Activated T-helper 1 cell treated with anti-CD3 and anti-CD28 coated beads, Interleukin-12 subunit alpha, Interleukin-12 subunit beta, Interleukin-2, Interleukin-4 antibody, amounts not matched to agents 30 ng/mL and 10 ng/mL and 1 ng/mL, durations not matched to agents 14 hours and 24 hours and 36 hours (primary cell): ENCODE measurements at regions not wholly inside any gene's neighbourhood (a gene's known extent, or its start where the extent isn't known, plus 50 kb on each side); places are given as distances from the start of the nearest gene placed in this dataset.

Source experiments
- DNase-seq: peaks from one replicate; pipeline ENCODE4 v3.0.0; 2021; ENCODE audit warnings: low spot score
- H3K27ac Mint-ChIP-seq: one replicate; pipeline ENCODE4 v1.8.0; 2021; ENCODE audit warnings: mild to moderate bottlenecking, mixed read lengths
- H3K27me3 Mint-ChIP-seq: one replicate; pipeline ENCODE4 v1.8.0; 2022; ENCODE audit warnings: mild to moderate bottlenecking, moderate library complexity, mixed read lengths; ENCODE audit not compliant: insufficient read depth
- H3K36me3 Mint-ChIP-seq: one replicate; pipeline ENCODE4 v1.8.0; 2021; ENCODE audit warnings: low read depth, mixed read lengths
- H3K4me1 Mint-ChIP-seq: one replicate; pipeline ENCODE4 v1.8.0; 2021; ENCODE audit warnings: low read depth, mixed read lengths
- H3K4me3 Mint-ChIP-seq: one replicate; pipeline ENCODE4 v1.8.0; 2021; ENCODE audit warnings: mild to moderate bottlenecking, moderate library complexity, mixed read lengths
- H3K9me3 Mint-ChIP-seq: one replicate; pipeline ENCODE4 v1.8.0; 2021; ENCODE audit warnings: mixed read lengths
- intact Hi-C: fragments of 100-400 bp; cut with micrococcal nuclease; formaldehyde crosslinking; loops from one replicate; pipeline ENCODE4 v1.15.1; 2024

DNA sequence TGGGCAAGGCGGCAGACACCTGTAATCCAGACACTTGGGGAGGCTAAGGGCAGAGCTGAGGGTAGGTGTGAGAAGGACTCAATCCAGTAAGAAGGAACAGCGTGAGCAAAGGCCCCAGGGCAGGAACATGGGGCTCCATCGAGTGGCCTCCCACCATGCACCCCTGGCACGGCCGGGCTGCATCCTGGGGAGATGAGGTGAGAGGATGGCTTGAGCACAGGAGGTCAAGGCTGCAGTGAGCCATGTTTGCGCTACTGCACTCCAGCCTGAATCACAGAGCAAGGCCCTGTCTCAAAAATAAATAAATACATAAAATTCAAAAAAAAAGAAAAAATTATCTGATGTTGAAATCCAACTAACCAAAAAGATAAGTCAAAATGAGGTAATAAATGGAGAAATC is 58.5 kb downstream of the ARL6IP4 start:
- intact Hi-C loops: no loop called here
- H3K27me3 Mint-ChIP-seq: no peaks in the 10 kb centered on the region
- H3K27ac Mint-ChIP-seq: no peak overlapping the region
- peaks cover 2% of the 10 kb centered on the region for H3K36me3 Mint-ChIP-seq
- no peak for DNase-seq
- peaks cover 18% of the 10 kb centered on the region for H3K4me1 Mint-ChIP-seq
- no peaks in the 10 kb centered on the region for H3K9me3 Mint-ChIP-seq
- H3K4me3 Mint-ChIP-seq: no peak overlapping the region

GRCh38 chr12:123038486-123038885 is 58.0 kb downstream of the ARL6IP4 start:
- H3K36me3 Mint-ChIP-seq: peaks cover 7% of the 10 kb centered on the region
- H3K27ac Mint-ChIP-seq: no peak overlapping the region

DNA sequence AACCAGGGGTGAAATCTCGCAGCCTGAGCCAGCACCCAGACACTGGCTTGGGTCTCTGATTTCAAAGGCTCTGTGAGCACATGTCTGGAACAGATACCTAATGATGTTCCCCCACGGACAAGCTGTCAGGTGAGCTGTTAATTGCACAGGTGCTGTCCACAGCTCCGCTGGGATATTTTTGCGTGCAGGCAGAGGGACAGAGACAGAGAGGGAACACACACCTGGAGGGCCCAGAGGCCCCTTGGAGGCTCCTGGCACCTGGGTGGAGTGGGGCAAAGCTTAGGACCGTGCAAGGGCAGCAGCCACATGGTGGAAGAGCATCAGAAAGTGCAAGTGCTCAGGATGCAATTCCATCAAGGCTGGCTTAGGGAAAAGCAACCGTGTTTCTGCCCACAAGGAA is 57.3 kb downstream of the ARL6IP4 start:
- no peaks in the 10 kb centered on the region for H3K9me3 Mint-ChIP-seq
- no peaks in the 10 kb centered on the region for H3K27me3 Mint-ChIP-seq
- H3K27ac Mint-ChIP-seq: no peak overlapping the region

More at GRCh38 chr12:123038486-123038885, 58.0 kb downstream of the ARL6IP4 start:
- intact Hi-C loops: no loop called here
- Mint-ChIP-seq H3K4me1 (peaks cover 18% of the 10 kb centered on the region), H3K4me3 (no peak overlapping the region), H3K27me3 (no peaks in the 10 kb centered on the region), H3K9me3 (no peaks in the 10 kb centered on the region)
- no peak for DNase-seq

DNA sequence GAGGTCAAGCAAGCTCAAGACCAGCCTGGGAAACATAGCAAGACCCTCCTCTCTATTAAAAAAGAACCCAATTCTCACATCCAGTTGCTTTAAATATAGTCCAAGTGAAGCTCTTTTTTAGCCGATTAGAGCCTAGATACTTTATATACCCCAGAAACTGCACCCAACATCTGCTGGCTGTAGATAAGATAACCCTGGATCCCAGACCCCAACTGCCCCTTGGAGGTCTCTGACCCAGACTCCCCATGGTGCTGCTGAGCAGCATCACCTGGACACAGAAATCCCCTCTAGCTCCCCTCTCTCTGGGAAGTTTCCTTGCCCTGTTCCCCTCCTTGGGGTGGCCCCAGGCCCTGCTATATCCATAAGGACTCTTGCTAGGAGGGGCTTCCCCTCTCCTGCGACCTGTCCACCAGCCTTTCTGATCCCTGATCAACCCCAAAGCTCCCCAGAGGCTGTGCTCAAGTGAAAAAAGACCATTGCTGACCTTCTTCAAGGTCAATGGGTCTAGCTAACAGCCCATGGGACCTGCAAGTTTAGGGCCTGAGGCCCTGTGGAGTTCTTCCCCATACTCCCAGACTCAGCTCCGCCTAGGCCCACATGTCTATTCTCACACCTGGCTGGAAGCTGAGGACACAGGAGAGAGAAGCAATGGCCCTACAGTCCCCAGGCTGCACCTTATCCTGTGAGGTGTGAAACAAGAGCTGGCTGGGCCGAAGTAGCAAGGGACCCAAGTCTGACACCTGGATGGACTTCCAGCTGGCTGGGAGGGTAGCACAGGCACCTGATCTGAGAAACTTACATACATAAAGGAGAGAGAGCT is 56.2 kb downstream of the ARL6IP4 start:
- H3K4me3 Mint-ChIP-seq: no peak overlapping the region
- intact Hi-C loops: no loop called here
- no peaks in the 10 kb centered on the region for H3K27me3 Mint-ChIP-seq
- no peak for DNase-seq
- peaks cover 14% of the 10 kb centered on the region for H3K36me3 Mint-ChIP-seq
- peaks cover 19% of the 10 kb centered on the region for H3K4me1 Mint-ChIP-seq
- peak overlapping the region; percentile 27 for H3K27ac Mint-ChIP-seq
- no peaks in the 10 kb centered on the region for H3K9me3 Mint-ChIP-seq

More for the DNA sequence above, 57.3 kb downstream of the ARL6IP4 start:
- Mint-ChIP-seq H3K4me1 (peaks cover 19% of the 10 kb centered on the region), H3K36me3 (peaks cover 11% of the 10 kb centered on the region), H3K4me3 (no peak overlapping the region)
- intact Hi-C loops: no loop called here
- no peak for DNase-seq

- no peaks in the 10 kb centered on the region for H3K9me3 Mint-ChIP-seq
- H3K36me3 Mint-ChIP-seq: peaks cover 14% of the 10 kb centered on the region
- no peak overlapping the region for H3K4me3 Mint-ChIP-seq
- H3K4me1 Mint-ChIP-seq: peaks cover 19% of the 10 kb centered on the region
- intact Hi-C loops: no loop called here
- no peak for DNase-seq
- no peak overlapping the region for H3K27ac Mint-ChIP-seq
- no peaks in the 10 kb centered on the region for H3K27me3 Mint-ChIP-seq
These were observed 55.4 kb downstream of the ARL6IP4 start for GRCh38 chr12:123035841-123036240.

- H3K27ac Mint-ChIP-seq: no peak overlapping the region
- no peak for DNase-seq
These were observed 54.4 kb downstream of the ARL6IP4 start for GRCh38 chr12:123034865-123035264.

DNA sequence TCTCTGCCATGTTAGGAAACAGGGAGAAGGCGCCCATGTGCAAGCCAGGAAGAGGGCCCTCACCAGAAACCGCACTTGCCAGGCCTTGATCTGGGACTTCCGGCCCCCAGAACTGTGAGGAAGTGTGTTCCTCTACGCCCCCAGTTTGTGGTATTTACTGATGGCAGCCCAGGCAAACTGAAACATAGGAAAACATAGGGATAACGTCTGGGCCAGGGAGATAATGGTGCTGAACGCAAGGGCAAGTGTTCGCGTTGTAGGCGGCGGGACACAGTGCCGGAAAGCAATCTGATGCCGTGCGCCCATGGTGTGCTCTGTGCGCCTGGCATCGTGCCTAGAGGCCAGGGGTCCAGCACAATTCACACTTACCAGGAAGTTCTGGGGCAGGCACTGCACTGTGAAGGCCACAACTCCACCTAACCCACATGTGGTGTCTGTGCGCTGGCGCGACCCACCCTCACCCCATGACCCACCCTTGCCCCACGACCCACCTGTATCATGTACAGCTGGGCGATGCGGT is 53.6 kb downstream of the ARL6IP4 start:
- Mint-ChIP-seq H3K36me3 (peaks cover 14% of the 10 kb centered on the region), H3K4me3 (no peak overlapping the region), H3K4me1 (peaks cover 19% of the 10 kb centered on the region), H3K27me3 (no peaks in the 10 kb centered on the region), H3K27ac (peak overlapping the region; percentile 66), H3K9me3 (no peaks in the 10 kb centered on the region)
- DNase-seq: no peak
- intact Hi-C loops: no loop called here

More at GRCh38 chr12:123034865-123035264, 54.4 kb downstream of the ARL6IP4 start:
- peaks cover 19% of the 10 kb centered on the region for H3K4me1 Mint-ChIP-seq
- intact Hi-C loops: no loop called here
- no peak overlapping the region for H3K4me3 Mint-ChIP-seq
- no peaks in the 10 kb centered on the region for H3K27me3 Mint-ChIP-seq
- H3K9me3 Mint-ChIP-seq: no peaks in the 10 kb centered on the region
- peaks cover 14% of the 10 kb centered on the region for H3K36me3 Mint-ChIP-seq

GRCh38 chr12:123033392-123034021 is 53.0 kb downstream of the ARL6IP4 start:
- Mint-ChIP-seq H3K27me3 (no peaks in the 10 kb centered on the region), H3K36me3 (peaks cover 14% of the 10 kb centered on the region), H3K4me1 (peaks cover 19% of the 10 kb centered on the region), H3K9me3 (no peaks in the 10 kb centered on the region), H3K4me3 (no peak overlapping the region), H3K27ac (peak overlapping the region; percentile 66)
- DNase-seq: no peak
- intact Hi-C loops: no loop called here

DNA sequence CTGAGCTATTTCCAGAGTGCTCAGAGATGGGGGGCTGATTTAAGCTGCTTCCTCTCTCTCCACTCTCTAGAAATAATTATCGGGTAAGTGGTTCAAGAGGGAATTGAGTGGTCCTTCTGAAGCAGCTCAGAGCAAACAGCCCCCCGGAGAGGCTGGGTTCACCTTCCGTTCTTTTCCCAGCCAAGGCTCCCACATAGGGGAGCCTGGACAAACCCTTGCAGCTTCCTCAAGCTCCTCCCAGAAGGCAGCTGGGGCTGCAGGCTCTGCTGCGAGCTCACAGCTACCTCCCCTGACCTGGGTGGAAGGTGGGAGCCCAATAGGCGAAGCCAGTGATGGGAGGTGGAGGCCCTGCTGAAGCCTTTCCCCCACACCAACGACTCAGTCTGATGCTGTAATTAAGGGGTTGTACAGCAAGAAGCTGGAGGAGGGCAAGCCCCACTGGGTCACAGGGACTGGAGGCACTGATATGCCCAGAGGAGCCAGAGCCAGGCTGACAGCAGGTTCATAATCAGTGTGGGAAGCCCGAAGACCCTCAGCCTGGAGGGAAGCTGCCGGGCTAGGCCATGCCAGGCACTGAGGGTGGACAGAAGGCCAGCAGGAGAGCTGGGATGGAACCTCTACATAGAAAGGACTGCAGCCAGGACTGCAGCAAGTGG is 52.4 kb downstream of the ARL6IP4 start:
- no peak overlapping the region for H3K4me3 Mint-ChIP-seq
- peaks cover 19% of the 10 kb centered on the region for H3K4me1 Mint-ChIP-seq
- H3K36me3 Mint-ChIP-seq: peaks cover 14% of the 10 kb centered on the region
- intact Hi-C loops: no loop called here
- no peaks in the 10 kb centered on the region for H3K9me3 Mint-ChIP-seq
- DNase-seq: no peak
- H3K27me3 Mint-ChIP-seq: no peaks in the 10 kb centered on the region
- no peak overlapping the region for H3K27ac Mint-ChIP-seq
